ENCODE measurements at regions not wholly inside any gene's neighbourhood (a gene's known extent, or its start where the extent isn't known, plus 50 kb on each side); places are given as distances from the start of the nearest gene placed in this dataset.

- no peak for DNase-seq (ENCODE audit: low read depth)
Measured at GRCh38 chrX:42619068-42619467, 158.9 kb downstream of the PPP1R2C start.

- DNase-seq (ENCODE audit: low read depth): no peak
Measured at GRCh38 chrX:42616981-42617380, 161.0 kb downstream of the PPP1R2C start.

- DNase-seq (ENCODE audit: low read depth): peak; percentile 4
Measured at GRCh38 chrX:42615161-42615563, 162.8 kb downstream of the PPP1R2C start.

- no peak for DNase-seq (ENCODE audit: low read depth)
Measured at GRCh38 chrX:42606591-42606990, 171.4 kb downstream of the PPP1R2C start.

GRCh38 chrX:42604302-42604701 is 173.7 kb downstream of the PPP1R2C start:
- no peak for DNase-seq (ENCODE audit: low read depth)

GRCh38 chrX:42603016-42603415 is 174.9 kb downstream of the PPP1R2C start:
- no peak for DNase-seq (ENCODE audit: low read depth)

GRCh38 chrX:42602566-42602965 is 175.4 kb downstream of the PPP1R2C start:
- DNase-seq (ENCODE audit: low read depth): no peak

GRCh38 chrX:42602136-42602535 is 175.8 kb downstream of the PPP1R2C start:
- DNase-seq (ENCODE audit: low read depth): no peak

- no peak for DNase-seq (ENCODE audit: low read depth)
Measured at GRCh38 chrX:42597481-42597880, 180.5 kb downstream of the PPP1R2C start.

GRCh38 chrX:42585842-42586621 is 191.9 kb downstream of the PPP1R2C start:
- DNase-seq (ENCODE audit: low read depth): no peak

- peak; percentile 3 for DNase-seq (ENCODE audit: low read depth)
Measured at GRCh38 chrX:42577936-42578470, 200.0 kb downstream of the PPP1R2C start.

GRCh38 chrX:42567268-42567667 is 210.7 kb downstream of the PPP1R2C start:
- peak; percentile 20 for DNase-seq (ENCODE audit: low read depth)

GRCh38 chrX:42565739-42566138 is 212.2 kb downstream of the PPP1R2C start:
- no peak for DNase-seq (ENCODE audit: low read depth)

- no peak for DNase-seq (ENCODE audit: low read depth)
Measured at GRCh38 chrX:42546800-42547199, 231.2 kb downstream of the PPP1R2C start.

GRCh38 chrX:42544883-42545282 is 233.1 kb downstream of the PPP1R2C start:
- DNase-seq (ENCODE audit: low read depth): no peak

- DNase-seq (ENCODE audit: low read depth): no peak
Measured at GRCh38 chrX:42541554-42541953, 236.4 kb downstream of the PPP1R2C start.

- DNase-seq (ENCODE audit: low read depth): no peak
Measured at GRCh38 chrX:42540146-42540545, 237.8 kb downstream of the PPP1R2C start.

GRCh38 chrX:42538405-42538804 is 239.6 kb downstream of the PPP1R2C start:
- DNase-seq (ENCODE audit: low read depth): no peak

- DNase-seq (ENCODE audit: low read depth): no peak
Measured at GRCh38 chrX:42536286-42536685, 241.7 kb downstream of the PPP1R2C start.

GRCh38 chrX:42535233-42535632 is 242.7 kb downstream of the PPP1R2C start:
- no peak for DNase-seq (ENCODE audit: low read depth)

GRCh38 chrX:42533761-42534160 is 244.2 kb downstream of the PPP1R2C start:
- no peak for DNase-seq (ENCODE audit: low read depth)

GRCh38 chrX:42531441-42531840 is 246.5 kb downstream of the PPP1R2C start:
- DNase-seq (ENCODE audit: low read depth): no peak

GRCh38 chrX:42530027-42530426 is 247.9 kb downstream of the PPP1R2C start:
- peak; percentile 73 for DNase-seq (ENCODE audit: low read depth)

GRCh38 chrX:42524379-42524778 is 253.6 kb downstream of the PPP1R2C start:
- DNase-seq (ENCODE audit: low read depth): peak; percentile 79
